GM04503 (cell line): ENCODE measurements at regions not wholly inside any gene's neighbourhood (a gene's known extent, or its start where the extent isn't known, plus 50 kb on each side); places are given as distances from the start of the nearest gene placed in this dataset.

Experiments
- DNase-seq: peaks from one replicate; pipeline ENCODE4 v3.0.0-alpha.2; 2012; ENCODE audit warnings: low read depth

- no peak for DNase-seq
Observed at GRCh38 chr1:24984800-24985522, 54.9 kb upstream of the RUNX3 start.

- no peak for DNase-seq
Observed at GRCh38 chr1:24984300-24984699, 54.2 kb upstream of the RUNX3 start.

GRCh38 chr1:24983006-24983680 lies 53.1 kb upstream of the RUNX3 start:
- no peak for DNase-seq

- DNase-seq: no peak
Observed at GRCh38 chr1:24981631-24982005, 51.5 kb upstream of the RUNX3 start.

GRCh38 chr1:24980836-24981630 lies 51.0 kb upstream of the RUNX3 start:
- DNase-seq: no peak
